ENCODE measurements at regions not wholly inside any gene's neighbourhood (a gene's known extent, or its start where the extent isn't known, plus 50 kb on each side); places are given as distances from the start of the nearest gene placed in this dataset.
"Not testable (repeated sequence)": the region's sequence is repeated elsewhere in the genome, so short reads cannot be mapped to it uniquely, and the experiment has no call there.

GRCh38 chr6:94562846-94563245 lies 1014.5 kb upstream of the MANEA start:
- no peaks in the 10 kb centered on the region for H3K36me3 ChIP-seq (ENCODE audit: control insufficient read depth, insufficient read depth, low read length)
- no peak overlapping the region for H3K4me3 ChIP-seq (ENCODE audit: low read depth, low read length)
- DNase-seq (ENCODE audit: low read depth), result no peak
- TF ChIP-seq CTCF (IDR thresholded peaks at IDR 0.05; ENCODE audit: insufficient read depth, low read length, poor library complexity, severe bottlenecking), result no peak
- H3K27me3 ChIP-seq (ENCODE audit: control insufficient read depth, insufficient read depth, low read length), result no peaks in the 10 kb centered on the region

- no peak for TF ChIP-seq CTCF (IDR thresholded peaks at IDR 0.05; ENCODE audit: insufficient read depth, low read length, poor library complexity, severe bottlenecking)
- Histone ChIP-seq H3K36me3 (ENCODE audit: control insufficient read depth, insufficient read depth, low read length) (no peaks in the 10 kb centered on the region), H3K4me3 (ENCODE audit: low read depth, low read length) (no peak overlapping the region), H3K27me3 (ENCODE audit: control insufficient read depth, insufficient read depth, low read length) (no peaks in the 10 kb centered on the region)
- no peak for DNase-seq (ENCODE audit: low read depth)
Measured at GRCh38 chr6:94559829-94560537, 1017.4 kb upstream of the MANEA start.

GRCh38 chr6:94557207-94557606 lies 1020.1 kb upstream of the MANEA start:
- not testable (repeated sequence) for H3K36me3 ChIP-seq (ENCODE audit: control insufficient read depth, insufficient read depth, low read length); H3K27me3 ChIP-seq (ENCODE audit: control insufficient read depth, insufficient read depth, low read length); DNase-seq (ENCODE audit: low read depth); H3K4me3 ChIP-seq (ENCODE audit: low read depth, low read length)

GRCh38 chr6:94548201-94548600 lies 1029.1 kb upstream of the MANEA start:
- H3K27me3 ChIP-seq (ENCODE audit: control insufficient read depth, insufficient read depth, low read length), result no peaks in the 10 kb centered on the region
- no peak overlapping the region for H3K4me3 ChIP-seq (ENCODE audit: low read depth, low read length)
- TF ChIP-seq CTCF (IDR thresholded peaks at IDR 0.05; ENCODE audit: insufficient read depth, low read length, poor library complexity, severe bottlenecking), result no peak

GRCh38 chr6:94535798-94536197 lies 1041.5 kb upstream of the MANEA start:
- TF ChIP-seq CTCF (IDR thresholded peaks at IDR 0.05; ENCODE audit: insufficient read depth, low read length, poor library complexity, severe bottlenecking), result no peak

More at GRCh38 chr6:94548201-94548600, 1029.1 kb upstream of the MANEA start:
- DNase-seq (ENCODE audit: low read depth), result no peak
- no peaks in the 10 kb centered on the region for H3K36me3 ChIP-seq (ENCODE audit: control insufficient read depth, insufficient read depth, low read length)

GRCh38 chr6:94511502-94512088 lies 1065.7 kb upstream of the MANEA start:
- TF ChIP-seq CTCF (IDR thresholded peaks at IDR 0.05; ENCODE audit: insufficient read depth, low read length, poor library complexity, severe bottlenecking), result no peak
- DNase-seq (ENCODE audit: low read depth), result no peak
- Histone ChIP-seq H3K27me3 (ENCODE audit: control insufficient read depth, insufficient read depth, low read length) (no peaks in the 10 kb centered on the region), H3K4me3 (ENCODE audit: low read depth, low read length) (no peak overlapping the region), H3K36me3 (ENCODE audit: control insufficient read depth, insufficient read depth, low read length) (no peaks in the 10 kb centered on the region)

More at GRCh38 chr6:94535798-94536197, 1041.5 kb upstream of the MANEA start:
- Histone ChIP-seq H3K36me3 (ENCODE audit: control insufficient read depth, insufficient read depth, low read length) (no peaks in the 10 kb centered on the region), H3K27me3 (ENCODE audit: control insufficient read depth, insufficient read depth, low read length) (no peaks in the 10 kb centered on the region), H3K4me3 (ENCODE audit: low read depth, low read length) (no peak overlapping the region)
- no peak for DNase-seq (ENCODE audit: low read depth)

Data from kidney epithelial cell (primary cell).